ENCODE measurements at regions not wholly inside any gene's neighbourhood (a gene's known extent, or its start where the extent isn't known, plus 50 kb on each side); places are given as distances from the start of the nearest gene placed in this dataset.

DNA sequence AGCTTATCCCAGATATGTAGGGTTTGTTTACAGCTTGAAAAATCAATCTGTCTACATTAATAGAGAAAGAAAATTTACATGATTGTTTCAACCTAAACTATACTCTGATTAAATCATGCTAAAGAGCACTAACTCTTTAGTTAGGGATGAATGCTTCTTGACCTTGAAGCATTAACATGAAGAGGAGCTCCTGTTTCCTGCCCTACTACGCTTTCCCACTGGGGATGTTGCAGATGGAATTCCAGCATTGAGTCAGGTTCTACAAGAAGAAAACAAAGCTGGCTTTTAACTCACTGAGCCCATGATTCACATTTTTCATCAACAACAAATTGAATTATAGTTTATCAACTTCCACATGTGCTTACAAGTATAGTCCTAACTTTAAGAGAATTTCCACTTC, 471.3 kb downstream of the TMEM232 start (continued):
- TF ChIP-seq HCFC1 (IDR thresholded peaks at IDR 0.05; ENCODE audit: low read length) (no peak), CHD1 (IDR thresholded peaks at IDR 0.05; ENCODE audit: low read depth, low read length) (no peak), MYB (IDR thresholded peaks at IDR 0.05; ENCODE audit: borderline replicate concordance, low read depth, low read length) (no peak)

DNA sequence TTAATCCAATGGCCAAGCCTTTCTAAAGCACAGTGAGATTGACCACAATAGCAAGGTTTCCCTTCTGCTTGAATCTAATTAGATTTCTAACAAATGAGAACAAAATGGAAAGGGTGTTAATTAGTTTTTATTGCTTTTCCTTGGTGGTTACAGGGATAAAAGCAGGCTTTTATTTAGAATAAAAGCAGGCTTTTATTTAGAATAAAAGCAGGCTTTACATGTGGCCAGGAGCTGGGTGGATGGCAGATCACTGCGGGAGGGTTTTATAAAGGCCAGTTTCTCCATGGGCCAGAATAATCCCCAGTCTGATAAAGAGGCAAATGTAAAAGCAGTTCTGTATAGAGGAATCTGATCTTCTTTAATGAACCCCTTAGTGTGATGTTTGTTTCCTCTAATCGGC, 470.2 kb downstream of the TMEM232 start:
- H3K9me3 ChIP-seq (replicated peaks; ENCODE audit: control insufficient read depth, insufficient read depth, low read length): no peaks in the 10 kb centered on the region
- DNase-seq (ENCODE audit: low read depth, low spot score) (no peak), FAIRE-seq (no peak), ATAC-seq (no peak)
- no TSS peak for BruUV-seq (replicated peaks)
- no peak overlapping the region for H3K9ac ChIP-seq (ENCODE audit: control insufficient read depth, insufficient read depth, low read length)
- H3K79me2 ChIP-seq (ENCODE audit: control insufficient read depth, insufficient read depth, low read length): no peaks in the 10 kb centered on the region
- H3K4me1 ChIP-seq (ENCODE audit: control insufficient read depth, insufficient read depth, low read length): no peaks in the 10 kb centered on the region
- H3K27ac ChIP-seq (ENCODE audit: control insufficient read depth, insufficient read depth): no peak overlapping the region
- TF ChIP-seq SMC3 (IDR thresholded peaks at IDR 0.05; ENCODE audit: borderline replicate concordance, low read length): no peak
- no peak for TF ChIP-seq ZZZ3 (IDR thresholded peaks at IDR 0.05; ENCODE audit: control insufficient read depth, insufficient read length, low read depth)
- TF ChIP-seq TCF7 (IDR thresholded peaks at IDR 0.05; ENCODE audit: borderline replicate concordance): no peak
- TF ChIP-seq SREBF2 (IDR thresholded peaks at IDR 0.05; ENCODE audit: low read length): no peak
- TF ChIP-seq POU2F2 (IDR thresholded peaks at IDR 0.05; ENCODE audit: borderline replicate concordance, low read depth, low read length): no peak
- TF ChIP-seq NRF1 (conservative IDR thresholded peaks at IDR 0.05; ENCODE audit: low read depth, low read length): no peak
- no peak for TF ChIP-seq TAF1 (IDR thresholded peaks at IDR 0.05; ENCODE audit: borderline replicate concordance, low read depth, low read length)
- no peak for TF ChIP-seq BHLHE40 (IDR thresholded peaks at IDR 0.05; ENCODE audit: borderline replicate concordance in 1 of 2, low read depth in 2 of 2, low read length in 1 of 2)
- TF ChIP-seq HDAC6 (IDR thresholded peaks at IDR 0.05; ENCODE audit: unreplicated experiment): no peak
- TF ChIP-seq RAD51 (IDR thresholded peaks at IDR 0.05): no peak
- TF ChIP-seq CREB1 (IDR thresholded peaks at IDR 0.05; ENCODE audit: low read depth): no peak
- TF ChIP-seq, protein P1, sequence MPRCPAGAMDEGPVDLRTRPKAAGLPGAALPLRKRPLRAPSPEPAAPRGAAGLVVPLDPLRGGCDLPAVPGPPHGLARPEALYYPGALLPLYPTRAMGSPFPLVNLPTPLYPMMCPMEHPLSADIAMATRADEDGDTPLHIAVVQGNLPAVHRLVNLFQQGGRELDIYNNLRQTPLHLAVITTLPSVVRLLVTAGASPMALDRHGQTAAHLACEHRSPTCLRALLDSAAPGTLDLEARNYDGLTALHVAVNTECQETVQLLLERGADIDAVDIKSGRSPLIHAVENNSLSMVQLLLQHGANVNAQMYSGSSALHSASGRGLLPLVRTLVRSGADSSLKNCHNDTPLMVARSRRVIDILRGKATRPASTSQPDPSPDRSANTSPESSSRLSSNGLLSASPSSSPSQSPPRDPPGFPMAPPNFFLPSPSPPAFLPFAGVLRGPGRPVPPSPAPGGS (IDR thresholded peaks at IDR 0.05; ENCODE audit: borderline replicate concordance, insufficient read depth, low read depth, low read length, poor library complexity, severe bottlenecking): no peak
- TF ChIP-seq, protein P2, sequence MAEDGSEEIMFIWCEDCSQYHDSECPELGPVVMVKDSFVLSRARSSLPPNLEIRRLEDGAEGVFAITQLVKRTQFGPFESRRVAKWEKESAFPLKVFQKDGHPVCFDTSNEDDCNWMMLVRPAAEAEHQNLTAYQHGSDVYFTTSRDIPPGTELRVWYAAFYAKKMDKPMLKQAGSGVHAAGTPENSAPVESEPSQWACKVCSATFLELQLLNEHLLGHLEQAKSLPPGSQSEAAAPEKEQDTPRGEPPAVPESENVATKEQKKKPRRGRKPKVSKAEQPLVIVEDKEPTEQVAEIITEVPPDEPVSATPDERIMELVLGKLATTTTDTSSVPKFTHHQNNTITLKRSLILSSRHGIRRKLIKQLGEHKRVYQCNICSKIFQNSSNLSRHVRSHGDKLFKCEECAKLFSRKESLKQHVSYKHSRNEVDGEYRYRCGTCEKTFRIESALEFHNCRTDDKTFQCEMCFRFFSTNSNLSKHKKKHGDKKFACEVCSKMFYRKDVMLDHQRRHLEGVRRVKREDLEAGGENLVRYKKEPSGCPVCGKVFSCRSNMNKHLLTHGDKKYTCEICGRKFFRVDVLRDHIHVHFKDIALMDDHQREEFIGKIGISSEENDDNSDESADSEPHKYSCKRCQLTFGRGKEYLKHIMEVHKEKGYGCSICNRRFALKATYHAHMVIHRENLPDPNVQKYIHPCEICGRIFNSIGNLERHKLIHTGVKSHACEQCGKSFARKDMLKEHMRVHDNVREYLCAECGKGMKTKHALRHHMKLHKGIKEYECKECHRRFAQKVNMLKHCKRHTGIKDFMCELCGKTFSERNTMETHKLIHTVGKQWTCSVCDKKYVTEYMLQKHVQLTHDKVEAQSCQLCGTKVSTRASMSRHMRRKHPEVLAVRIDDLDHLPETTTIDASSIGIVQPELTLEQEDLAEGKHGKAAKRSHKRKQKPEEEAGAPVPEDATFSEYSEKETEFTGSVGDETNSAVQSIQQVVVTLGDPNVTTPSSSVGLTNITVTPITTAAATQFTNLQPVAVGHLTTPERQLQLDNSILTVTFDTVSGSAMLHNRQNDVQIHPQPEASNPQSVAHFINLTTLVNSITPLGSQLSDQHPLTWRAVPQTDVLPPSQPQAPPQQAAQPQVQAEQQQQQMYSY (CRISPR knock-in tag; IDR thresholded peaks at IDR 0.05): no peak
- no peak for TF ChIP-seq CEBPB (IDR thresholded peaks at IDR 0.05; ENCODE audit: borderline replicate concordance in 1 of 2, low read depth in 2 of 2, low read length in 2 of 2)
- WGBS (ENCODE audit: insufficient coverage, insufficient replicate concordance, low lambda C conversion rate, missing lambda C conversion rate): 45% methylated on average over 2 of the region's 2 CpGs
- intact Hi-C loops (cut with micrococcal nuclease; ENCODE audit: unreplicated experiment): no loop called here
- no peak overlapping the region for H3K4me3 ChIP-seq
- no peak overlapping the region for H3K4me2 ChIP-seq (ENCODE audit: control insufficient read depth, insufficient read depth)
- no peak overlapping the region for H2AFZ ChIP-seq (ENCODE audit: control insufficient read depth, low read depth, low read length)
- no peaks in the 10 kb centered on the region for H3K36me3 ChIP-seq (ENCODE audit: control insufficient read depth in 2 of 2, insufficient read depth in 2 of 2, low read length in 1 of 2)
- ChIA-PET CTCF (interaction anchor here (1.0 kb wide), 1 partner anchor 13 kb away, joined by 3 read pairs; no protein-coding TSS in a partner anchor), RAD21 (ENCODE audit: unreplicated experiment) (no interaction called here), POLR2A (no interaction called here), SMC1A (ENCODE audit: uncharacterized antibody, unreplicated experiment) (interaction anchor here (0.8 to 1.2 kb wide), 2 partner anchors 13 to 257 kb away, joined by 3 read pairs; no protein-coding TSS in a partner anchor)
- no peaks in the 10 kb centered on the region for H4K20me1 ChIP-seq (ENCODE audit: control insufficient read depth, insufficient read depth)
- in situ Hi-C loops (cut with MboI): no loop called here
- no peaks in the 10 kb centered on the region for H3K27me3 ChIP-seq (replicated peaks in 1 of 2; ENCODE audit: control insufficient read depth in 2 of 2, insufficient read depth in 2 of 2, low read length in 1 of 2)

Data from GM12878 (cell line).